Fibroblast of skin of left biceps (primary cell): ENCODE measurements at regions not wholly inside any gene's neighbourhood (a gene's known extent, or its start where the extent isn't known, plus 50 kb on each side); places are given as distances from the start of the nearest gene placed in this dataset.

Source experiments
- DNase-seq, 2 experiments: peaks; one replicate each; pipeline ENCODE4 v3.0.0-alpha.2; 2013; ENCODE audit warnings: low read depth in 2 of 2

GRCh38 chr3:34780973-34781372 lies 858.4 kb upstream of the ARPP21 start:
- no peak for DNase-seq

GRCh38 chr3:34782871-34783270 lies 856.5 kb upstream of the ARPP21 start:
- no peak for DNase-seq

GRCh38 chr3:34783876-34784275 lies 855.4 kb upstream of the ARPP21 start:
- DNase-seq, result peak; percentile 32 to 38

GRCh38 chr3:34793057-34793456 lies 846.3 kb upstream of the ARPP21 start:
- no peak for DNase-seq

- no peak for DNase-seq
These were observed 831.7 kb upstream of the ARPP21 start for GRCh38 chr3:34807611-34808010.

GRCh38 chr3:34808287-34808686 lies 831.0 kb upstream of the ARPP21 start:
- no peak for DNase-seq

- no peak for DNase-seq
These were observed 810.5 kb upstream of the ARPP21 start for GRCh38 chr3:34828847-34829246.

- DNase-seq, result no peak
These were observed 806.3 kb upstream of the ARPP21 start for GRCh38 chr3:34832865-34833508.

GRCh38 chr3:34837848-34838741 lies 801.2 kb upstream of the ARPP21 start:
- no peak for DNase-seq

GRCh38 chr3:34842706-34843480 lies 796.4 kb upstream of the ARPP21 start:
- no peak for DNase-seq

- no peak for DNase-seq
These were observed 795.1 kb upstream of the ARPP21 start for GRCh38 chr3:34844323-34844620.

GRCh38 chr3:34851137-34851536 lies 788.2 kb upstream of the ARPP21 start:
- DNase-seq, result no peak

- no peak for DNase-seq
These were observed 786.4 kb upstream of the ARPP21 start for GRCh38 chr3:34852844-34853439.

- DNase-seq, result no peak
These were observed 783.0 kb upstream of the ARPP21 start for GRCh38 chr3:34856081-34856947.

- no peak for DNase-seq
These were observed 781.2 kb upstream of the ARPP21 start for GRCh38 chr3:34858067-34858660.

- peak; percentile 24 to 37 for DNase-seq
These were observed 779.6 kb upstream of the ARPP21 start for GRCh38 chr3:34859746-34860145.

GRCh38 chr3:34862456-34862855 lies 776.9 kb upstream of the ARPP21 start:
- no peak for DNase-seq

GRCh38 chr3:34863485-34863884 lies 775.8 kb upstream of the ARPP21 start:
- DNase-seq, result no peak

GRCh38 chr3:34864011-34864410 lies 775.3 kb upstream of the ARPP21 start:
- no peak for DNase-seq

GRCh38 chr3:34865346-34865745 lies 774.0 kb upstream of the ARPP21 start:
- no peak for DNase-seq

- DNase-seq, result no peak
These were observed 770.4 kb upstream of the ARPP21 start for GRCh38 chr3:34868935-34869334.
